ENCODE measurements at regions not wholly inside any gene's neighbourhood (a gene's known extent, or its start where the extent isn't known, plus 50 kb on each side); places are given as distances from the start of the nearest gene placed in this dataset.

DNA sequence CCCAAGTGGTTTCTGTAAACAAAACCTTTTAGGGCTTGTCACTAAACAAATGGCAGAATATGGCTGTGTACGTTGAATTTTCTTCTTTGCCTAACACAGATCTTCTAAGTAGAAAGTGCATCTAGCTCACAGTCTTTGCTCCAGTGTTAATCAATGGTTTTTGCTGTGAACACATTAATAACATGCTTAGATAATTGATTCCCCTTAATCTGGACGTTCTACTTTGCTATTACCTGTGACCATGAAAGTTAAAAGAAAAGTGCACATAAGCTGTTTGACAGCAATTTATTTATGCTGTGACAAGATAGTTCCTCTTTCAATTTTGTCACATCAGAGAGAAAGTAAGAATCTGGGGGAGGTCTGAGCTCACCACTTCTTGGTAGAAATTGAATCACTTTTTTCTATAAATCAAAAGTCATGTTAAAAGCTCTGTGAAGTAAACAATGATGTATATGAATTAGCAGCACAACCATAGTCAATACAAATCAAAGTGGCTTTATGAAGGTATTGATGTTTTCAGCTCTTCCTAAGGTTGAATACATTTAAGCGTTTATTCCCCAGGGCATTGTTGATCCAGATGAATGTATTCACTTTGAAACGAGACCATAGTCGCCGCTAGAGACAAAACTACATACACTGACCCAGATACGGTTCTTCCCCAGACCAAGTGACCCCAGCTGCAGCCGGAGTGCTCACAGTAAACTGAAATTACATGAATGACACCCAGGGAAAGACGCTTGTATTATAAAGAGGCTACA is 174.6 kb upstream of the ZNF608 start (continued):
- TF ChIP-seq, protein P1, sequence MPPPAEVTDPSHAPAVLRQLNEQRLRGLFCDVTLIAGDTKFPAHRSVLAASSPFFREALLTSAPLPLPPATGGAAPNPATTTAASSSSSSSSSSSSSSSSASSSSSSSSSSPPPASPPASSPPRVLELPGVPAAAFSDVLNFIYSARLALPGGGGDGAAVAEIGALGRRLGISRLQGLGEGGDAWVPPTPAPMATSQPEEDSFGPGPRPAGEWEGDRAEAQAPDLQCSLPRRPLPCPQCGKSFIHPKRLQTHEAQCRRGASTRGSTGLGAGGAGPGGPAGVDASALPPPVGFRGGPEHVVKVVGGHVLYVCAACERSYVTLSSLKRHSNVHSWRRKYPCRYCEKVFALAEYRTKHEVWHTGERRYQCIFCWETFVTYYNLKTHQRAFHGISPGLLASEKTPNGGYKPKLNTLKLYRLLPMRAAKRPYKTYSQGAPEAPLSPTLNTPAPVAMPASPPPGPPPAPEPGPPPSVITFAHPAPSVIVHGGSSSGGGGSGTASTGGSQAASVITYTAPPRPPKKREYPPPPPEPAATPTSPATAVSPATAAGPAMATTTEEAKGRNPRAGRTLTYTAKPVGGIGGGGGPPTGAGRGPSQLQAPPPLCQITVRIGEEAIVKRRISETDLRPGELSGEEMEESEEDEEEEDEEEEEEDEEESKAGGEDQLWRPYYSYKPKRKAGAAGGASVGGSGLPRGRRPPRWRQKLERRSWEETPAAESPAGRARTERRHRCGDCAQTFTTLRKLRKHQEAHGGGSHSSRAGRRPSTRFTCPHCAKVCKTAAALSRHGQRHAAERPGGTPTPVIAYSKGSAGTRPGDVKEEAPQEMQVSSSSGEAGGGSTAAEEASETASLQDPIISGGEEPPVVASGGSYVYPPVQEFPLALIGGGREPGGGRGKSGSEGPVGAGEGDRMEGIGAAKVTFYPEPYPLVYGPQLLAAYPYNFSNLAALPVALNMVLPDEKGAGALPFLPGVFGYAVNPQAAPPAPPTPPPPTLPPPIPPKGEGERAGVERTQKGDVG (CRISPR knock-in tag; IDR thresholded peaks at IDR 0.05), result no peak
- TF ChIP-seq, protein P2, sequence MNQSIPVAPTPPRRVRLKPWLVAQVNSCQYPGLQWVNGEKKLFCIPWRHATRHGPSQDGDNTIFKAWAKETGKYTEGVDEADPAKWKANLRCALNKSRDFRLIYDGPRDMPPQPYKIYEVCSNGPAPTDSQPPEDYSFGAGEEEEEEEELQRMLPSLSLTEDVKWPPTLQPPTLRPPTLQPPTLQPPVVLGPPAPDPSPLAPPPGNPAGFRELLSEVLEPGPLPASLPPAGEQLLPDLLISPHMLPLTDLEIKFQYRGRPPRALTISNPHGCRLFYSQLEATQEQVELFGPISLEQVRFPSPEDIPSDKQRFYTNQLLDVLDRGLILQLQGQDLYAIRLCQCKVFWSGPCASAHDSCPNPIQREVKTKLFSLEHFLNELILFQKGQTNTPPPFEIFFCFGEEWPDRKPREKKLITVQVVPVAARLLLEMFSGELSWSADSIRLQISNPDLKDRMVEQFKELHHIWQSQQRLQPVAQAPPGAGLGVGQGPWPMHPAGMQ (IDR thresholded peaks at IDR 0.05; ENCODE audit: borderline replicate concordance), result no peak
- no peak for TF ChIP-seq IRF4 (IDR thresholded peaks at IDR 0.05; ENCODE audit: low read depth, low read length)
- no peak; the same call in 1 of the 2 replicates for TF ChIP-seq MTA3 (IDR thresholded peaks at IDR 0.05; ENCODE audit: borderline replicate concordance, low read length)

DNA sequence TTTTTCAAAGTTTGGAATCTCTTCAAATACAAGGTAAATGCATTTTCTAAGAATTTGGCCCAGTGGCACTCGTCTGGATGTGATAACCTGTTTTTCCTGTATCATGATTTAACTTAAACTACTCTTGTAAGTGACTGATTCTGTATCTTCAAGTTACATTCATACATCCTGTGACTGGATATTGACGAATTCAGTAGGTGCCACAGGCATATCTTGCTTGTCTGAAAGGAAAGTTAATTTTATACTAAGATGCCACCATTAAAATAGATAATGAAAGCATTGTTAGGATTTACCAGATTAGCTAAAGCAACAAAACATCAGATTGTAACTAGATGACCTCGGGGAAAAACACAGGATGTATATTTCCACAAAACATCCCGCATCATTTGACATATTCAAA is 175.3 kb upstream of the ZNF608 start:
- DNase-seq (ENCODE audit: low read depth, low spot score), result no peak
- RAD21 ChIA-PET (ENCODE audit: unreplicated experiment), result interaction anchor here (0.7 to 5.5 kb wide), 34 partner anchors 9 to 490 kb away, joined by 3 to 190 read pairs (median 6); partner anchors contain the start of gene ZNF608
- 7% methylated on average over 4 of the region's 4 CpGs for WGBS (ENCODE audit: insufficient coverage, insufficient replicate concordance, low lambda C conversion rate, missing lambda C conversion rate)
- Histone ChIP-seq H3K27ac (ENCODE audit: control insufficient read depth, insufficient read depth) (peak overlapping the region; percentile 86), H2AFZ (ENCODE audit: control insufficient read depth, low read depth, low read length) (peak overlapping the region; percentile 60), H4K20me1 (ENCODE audit: control insufficient read depth, insufficient read depth) (no peaks in the 10 kb centered on the region), H3K36me3 (ENCODE audit: control insufficient read depth in 2 of 2, insufficient read depth in 2 of 2, low read length in 1 of 2) (no peaks in the 10 kb centered on the region), H3K79me2 (ENCODE audit: control insufficient read depth, insufficient read depth, low read length) (no peaks in the 10 kb centered on the region), H3K9me3 (replicated peaks; ENCODE audit: control insufficient read depth, insufficient read depth, low read length) (no peaks in the 10 kb centered on the region), H3K4me3 (peak overlapping the region; percentile 8), H3K4me2 (ENCODE audit: control insufficient read depth, insufficient read depth) (peak overlapping the region; percentile 90), H3K27me3 (replicated peaks in 1 of 2; ENCODE audit: control insufficient read depth in 2 of 2, insufficient read depth in 2 of 2, low read length in 1 of 2) (no peaks in the 10 kb centered on the region), H3K9ac (ENCODE audit: control insufficient read depth, insufficient read depth, low read length) (peak overlapping the region; percentile 59), H3K4me1 (ENCODE audit: control insufficient read depth, insufficient read depth, low read length) (peaks cover 30% of the 10 kb centered on the region)
- ATAC-seq, result peak; percentile 46
- no peak for FAIRE-seq
- POLR2A ChIA-PET, result interaction anchor here (0.8 to 3.5 kb wide), 7 partner anchors 9 to 173 kb away, joined by 3 to 48 read pairs (median 9); no protein-coding TSS in a partner anchor
- intact Hi-C loops (cut with micrococcal nuclease; ENCODE audit: unreplicated experiment), result loop anchor here (1.0 to 10.0 kb wide), 6 partner anchors 12 to 1247 kb away; partner anchors contain the start of gene ZNF608
- SMC1A ChIA-PET (ENCODE audit: uncharacterized antibody, unreplicated experiment), result interaction anchor here (0.6 to 5.4 kb wide), 34 partner anchors 9 to 401 kb away, joined by 3 to 166 read pairs (median 6); partner anchors contain the start of gene ZNF608
- in situ Hi-C loops (cut with MboI), result no loop called here
- CTCF ChIA-PET, result interaction anchor here (0.6 to 2.4 kb wide), 11 partner anchors 11 to 271 kb away, joined by 3 to 34 read pairs (median 5); partner anchors contain the start of gene ZNF608
- BruUV-seq (replicated peaks), result TSS peak; percentile 98
- TF ChIP-seq CBX5 (IDR thresholded peaks at IDR 0.05; ENCODE audit: low read depth), result no peak
- TF ChIP-seq, protein P1 (CRISPR knock-in tag; IDR thresholded peaks at IDR 0.05), result no peak
- TF ChIP-seq, protein P3, sequence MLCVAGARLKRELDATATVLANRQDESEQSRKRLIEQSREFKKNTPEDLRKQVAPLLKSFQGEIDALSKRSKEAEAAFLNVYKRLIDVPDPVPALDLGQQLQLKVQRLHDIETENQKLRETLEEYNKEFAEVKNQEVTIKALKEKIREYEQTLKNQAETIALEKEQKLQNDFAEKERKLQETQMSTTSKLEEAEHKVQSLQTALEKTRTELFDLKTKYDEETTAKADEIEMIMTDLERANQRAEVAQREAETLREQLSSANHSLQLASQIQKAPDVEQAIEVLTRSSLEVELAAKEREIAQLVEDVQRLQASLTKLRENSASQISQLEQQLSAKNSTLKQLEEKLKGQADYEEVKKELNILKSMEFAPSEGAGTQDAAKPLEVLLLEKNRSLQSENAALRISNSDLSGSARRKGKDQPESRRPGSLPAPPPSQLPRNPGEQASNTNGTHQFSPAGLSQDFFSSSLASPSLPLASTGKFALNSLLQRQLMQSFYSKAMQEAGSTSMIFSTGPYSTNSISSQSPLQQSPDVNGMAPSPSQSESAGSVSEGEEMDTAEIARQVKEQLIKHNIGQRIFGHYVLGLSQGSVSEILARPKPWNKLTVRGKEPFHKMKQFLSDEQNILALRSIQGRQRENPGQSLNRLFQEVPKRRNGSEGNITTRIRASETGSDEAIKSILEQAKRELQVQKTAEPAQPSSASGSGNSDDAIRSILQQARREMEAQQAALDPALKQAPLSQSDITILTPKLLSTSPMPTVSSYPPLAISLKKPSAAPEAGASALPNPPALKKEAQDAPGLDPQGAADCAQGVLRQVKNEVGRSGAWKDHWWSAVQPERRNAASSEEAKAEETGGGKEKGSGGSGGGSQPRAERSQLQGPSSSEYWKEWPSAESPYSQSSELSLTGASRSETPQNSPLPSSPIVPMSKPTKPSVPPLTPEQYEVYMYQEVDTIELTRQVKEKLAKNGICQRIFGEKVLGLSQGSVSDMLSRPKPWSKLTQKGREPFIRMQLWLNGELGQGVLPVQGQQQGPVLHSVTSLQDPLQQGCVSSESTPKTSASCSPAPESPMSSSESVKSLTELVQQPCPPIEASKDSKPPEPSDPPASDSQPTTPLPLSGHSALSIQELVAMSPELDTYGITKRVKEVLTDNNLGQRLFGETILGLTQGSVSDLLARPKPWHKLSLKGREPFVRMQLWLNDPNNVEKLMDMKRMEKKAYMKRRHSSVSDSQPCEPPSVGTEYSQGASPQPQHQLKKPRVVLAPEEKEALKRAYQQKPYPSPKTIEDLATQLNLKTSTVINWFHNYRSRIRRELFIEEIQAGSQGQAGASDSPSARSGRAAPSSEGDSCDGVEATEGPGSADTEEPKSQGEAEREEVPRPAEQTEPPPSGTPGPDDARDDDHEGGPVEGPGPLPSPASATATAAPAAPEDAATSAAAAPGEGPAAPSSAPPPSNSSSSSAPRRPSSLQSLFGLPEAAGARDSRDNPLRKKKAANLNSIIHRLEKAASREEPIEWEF (IDR thresholded peaks at IDR 0.05; ENCODE audit: insufficient replicate concordance, low read depth, low read length), result no peak

All from GM12878 (cell line).